Suprapubic skin (tissue), 4 donors: ENCODE measurements at regions not wholly inside any gene's neighbourhood (a gene's known extent, or its start where the extent isn't known, plus 50 kb on each side); places are given as distances from the start of the nearest gene placed in this dataset.

Source experiments
- POLR2A ChIP-seq, 2 donors: fragments of 450-650 bp; IDR thresholded peaks; one replicate each; pipeline ENCODE4 v1.6.1; 2017; ENCODE audit warnings: antibody characterized with exemption in 2 of 2, mild to moderate bottlenecking in 2 of 2, moderate library complexity in 2 of 2
- POLR2AphosphoS5 ChIP-seq, 3 donors: sonication (generic); formaldehyde crosslinking; IDR thresholded peaks; one replicate each; pipeline ENCODE4 v1.6.1; 2017; ENCODE audit warnings: antibody characterized with exemption in 3 of 3
- TF ChIP-seq, protein P1 (sequence below), 2 donors: fragments of 200-600 bp in 1 of 2; fragments of 450-650 bp in 1 of 2; sonication (generic) in 1 of 2; IDR thresholded peaks; one replicate each; pipeline ENCODE4 v1.5.1; 2016 to 2019; ENCODE audit warnings: antibody characterized with exemption in 2 of 2, mild to moderate bottlenecking in 1 of 2, moderate library complexity in 1 of 2

GRCh38 chr9:78563269-78563668 is 266.3 kb downstream of the PSAT1 start:
- TF ChIP-seq, protein P1, sequence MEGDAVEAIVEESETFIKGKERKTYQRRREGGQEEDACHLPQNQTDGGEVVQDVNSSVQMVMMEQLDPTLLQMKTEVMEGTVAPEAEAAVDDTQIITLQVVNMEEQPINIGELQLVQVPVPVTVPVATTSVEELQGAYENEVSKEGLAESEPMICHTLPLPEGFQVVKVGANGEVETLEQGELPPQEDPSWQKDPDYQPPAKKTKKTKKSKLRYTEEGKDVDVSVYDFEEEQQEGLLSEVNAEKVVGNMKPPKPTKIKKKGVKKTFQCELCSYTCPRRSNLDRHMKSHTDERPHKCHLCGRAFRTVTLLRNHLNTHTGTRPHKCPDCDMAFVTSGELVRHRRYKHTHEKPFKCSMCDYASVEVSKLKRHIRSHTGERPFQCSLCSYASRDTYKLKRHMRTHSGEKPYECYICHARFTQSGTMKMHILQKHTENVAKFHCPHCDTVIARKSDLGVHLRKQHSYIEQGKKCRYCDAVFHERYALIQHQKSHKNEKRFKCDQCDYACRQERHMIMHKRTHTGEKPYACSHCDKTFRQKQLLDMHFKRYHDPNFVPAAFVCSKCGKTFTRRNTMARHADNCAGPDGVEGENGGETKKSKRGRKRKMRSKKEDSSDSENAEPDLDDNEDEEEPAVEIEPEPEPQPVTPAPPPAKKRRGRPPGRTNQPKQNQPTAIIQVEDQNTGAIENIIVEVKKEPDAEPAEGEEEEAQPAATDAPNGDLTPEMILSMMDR (IDR thresholded peaks at IDR 0.05): no peak
- TF ChIP-seq POLR2AphosphoS5 (IDR thresholded peaks at IDR 0.05) (no peak), POLR2A (IDR thresholded peaks at IDR 0.05) (no peak)
